Heart right ventricle (tissue), 16 donors: ENCODE measurements at regions not wholly inside any gene's neighbourhood (a gene's known extent, or its start where the extent isn't known, plus 50 kb on each side); places are given as distances from the start of the nearest gene placed in this dataset.

Experiments
- ATAC-seq, 8 donors: fragments of 200-7000 bp; cut with Tn5 transposase; one replicate each; pipeline ENCODE4 v1.9.1; 2020; ENCODE audit warnings: mild to moderate bottlenecking in 8 of 8, moderate library complexity in 8 of 8, moderate number of reproducible peaks in 1 of 8
- DNase-seq, 2 donors: peaks; one replicate each; pipeline ENCODE4 v3.0.0-alpha.2; 2020
- H3K27ac ChIP-seq, 10 donors: fragments of 200-600 bp; sonication (generic) in 2 of 10; one replicate each; pipeline versions ENCODE4 v1.5.0 to v1.8.0; 2020 to 2022; ENCODE audit warnings: mild to moderate bottlenecking in 3 of 10
- H3K27me3 ChIP-seq, 7 donors: fragments of 200-600 bp; one replicate each; pipeline ENCODE4 v1.8.0; 2021 to 2022; ENCODE audit warnings: mild to moderate bottlenecking in 2 of 7
- H3K36me3 ChIP-seq, 9 donors: fragments of 200-600 bp; sonication (generic) in 1 of 9; one replicate each; pipeline versions ENCODE4 v1.5.0 to v1.8.0; 2020 to 2022; ENCODE audit warnings: mild to moderate bottlenecking in 2 of 9
- H3K4me1 ChIP-seq, 9 donors: fragments of 200-600 bp; sonication (generic) in 1 of 9; one replicate each; pipeline versions ENCODE4 v1.5.0 to v1.8.0; 2020 to 2022; ENCODE audit warnings: mild to moderate bottlenecking in 4 of 9
- H3K4me3 ChIP-seq, 10 donors: fragments of 200-600 bp; sonication (generic) in 2 of 10; one replicate each; pipeline versions ENCODE4 v1.5.0 to v1.8.0; 2020 to 2022; ENCODE audit warnings: mild to moderate bottlenecking in 7 of 10, moderate library complexity in 2 of 10
- H3K9me3 ChIP-seq, 11 donors: fragments of 200-600 bp in 10 of 11; sonication (generic) in 2 of 11; one replicate each; pipeline versions ENCODE4 v1.5.0 to v1.8.0; 2013 to 2022; ENCODE audit warnings: mild to moderate bottlenecking in 2 of 11, control low read depth in 1 of 11, moderate library complexity in 1 of 11
- WGBS, 2 donors: extraction: QIAGEN DNeasy Blood & Tissue Kit; methylation state at CpG; one replicate each; pipeline ENCODE4 v1.1.7; 2013; ENCODE audit warnings: inconsistent platforms in 1 of 2; 5-methylcytosine and 5-hydroxymethylcytosine counted together
- intact Hi-C, 10 donors: fragments of 100-400 bp; cut with DNase I; formaldehyde crosslinking; loops; one replicate each; pipeline versions ENCODE4 v1.11.1 to v1.14.2; 2022
- TF ChIP-seq, protein P1 (sequence below), 9 donors: fragments of 200-600 bp; sonication (generic) in 2 of 9; IDR thresholded peaks; one replicate each; pipeline versions ENCODE4 v1.5.0 to v1.8.0; 2021 to 2022; ENCODE audit warnings: antibody characterized with exemption in 9 of 9, mild to moderate bottlenecking in 5 of 9, moderate library complexity in 1 of 9
- donor health status: Arrhythmogenic right ventricular cardiomyopathy.
- donor health status: ischemic (EF 13 %, LVEDD 7.1; RV severe dilation, severe dysfunction).
- donor health status: healthy with polysubstance abuse.
- donor health status: DM: no; HTN: yes; CAD: no.
- donor health status: DM: no; HTN: no; CAD: no.
- donor health status: ischemic (EF 25% LVEDD 6.9; RV normal size, moderate dysfunction).
- donor health status: ischemic (EF 25% LVEDD 5.7; RV mildly dilated, moderate dysfunction).
- donor health status: healthy.
- donor health status: DM: yes; HTN: yes; CAD: no.
- donor health status: Ischemic cardiomyopathy.
- donor health status: ischemic (EF 35%, LVEDD 5.7; RV mildly dilated, moderate dysfunction).
- donor health status: nonischemic (EF 11% LVEDD 7.7; RV severe dilation, severe dysfunction).
- donor health status: DM: yes; HTN: yes; CAD: no.
- donor health status: PGD.
- donor health status: ischemic (EF 29% LVEDD 5.4; RV normal size, mild dysfunction).
- donor health status: nonischemic (EF 23%, LVEDD 6.1; RV moderate dilation, normal function).

DNA sequence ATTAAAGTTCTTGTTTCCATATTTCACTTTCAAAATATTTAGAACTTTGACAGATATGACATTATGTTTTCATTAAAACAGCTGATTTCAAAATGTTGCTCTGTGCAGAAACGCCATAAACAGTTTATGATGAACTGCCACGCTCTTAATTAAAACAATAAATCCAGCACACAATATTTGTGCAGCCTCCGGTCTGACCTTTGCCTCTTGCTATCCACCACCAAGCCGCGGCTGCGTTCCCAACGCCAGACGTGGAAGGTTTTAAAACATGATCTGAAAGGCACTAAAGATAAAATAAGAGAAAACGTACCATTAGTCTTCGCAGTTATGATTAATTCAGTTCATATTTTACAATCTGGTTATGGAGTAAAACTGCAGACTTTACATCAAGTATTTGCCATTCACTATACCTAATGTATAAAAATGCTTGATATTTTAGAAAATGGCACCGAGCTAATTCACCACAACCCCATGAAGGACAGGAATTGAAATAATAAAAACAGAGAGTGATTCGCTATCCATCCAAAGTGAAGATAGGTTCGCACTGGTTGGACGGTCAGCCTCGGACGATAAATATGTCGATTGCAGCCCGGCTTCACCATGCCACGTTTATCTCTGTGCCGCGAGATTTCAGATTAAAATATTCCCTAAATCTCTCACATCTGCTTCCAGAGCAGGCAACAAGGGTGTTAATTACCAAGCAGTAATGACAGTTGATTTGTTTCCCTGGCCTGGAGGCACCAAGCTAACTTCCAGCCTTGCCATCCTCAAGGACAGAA, 103.3 kb upstream of the ZNF507 start:
- no peak overlapping the region for H3K27ac ChIP-seq
- ATAC-seq (no peak), DNase-seq (no peak)
- peaks cover 0 to 22% (median 8%) of the 10 kb centered on the region in 7 donors for H3K27me3 ChIP-seq
- H3K4me3 ChIP-seq, result no peak overlapping the region
- H3K9me3 ChIP-seq, result peaks cover 0 to 3% (median 0%) of the 10 kb centered on the region in 11 donors
- no peaks in the 10 kb centered on the region for H3K4me1 ChIP-seq
- TF ChIP-seq, protein P1, sequence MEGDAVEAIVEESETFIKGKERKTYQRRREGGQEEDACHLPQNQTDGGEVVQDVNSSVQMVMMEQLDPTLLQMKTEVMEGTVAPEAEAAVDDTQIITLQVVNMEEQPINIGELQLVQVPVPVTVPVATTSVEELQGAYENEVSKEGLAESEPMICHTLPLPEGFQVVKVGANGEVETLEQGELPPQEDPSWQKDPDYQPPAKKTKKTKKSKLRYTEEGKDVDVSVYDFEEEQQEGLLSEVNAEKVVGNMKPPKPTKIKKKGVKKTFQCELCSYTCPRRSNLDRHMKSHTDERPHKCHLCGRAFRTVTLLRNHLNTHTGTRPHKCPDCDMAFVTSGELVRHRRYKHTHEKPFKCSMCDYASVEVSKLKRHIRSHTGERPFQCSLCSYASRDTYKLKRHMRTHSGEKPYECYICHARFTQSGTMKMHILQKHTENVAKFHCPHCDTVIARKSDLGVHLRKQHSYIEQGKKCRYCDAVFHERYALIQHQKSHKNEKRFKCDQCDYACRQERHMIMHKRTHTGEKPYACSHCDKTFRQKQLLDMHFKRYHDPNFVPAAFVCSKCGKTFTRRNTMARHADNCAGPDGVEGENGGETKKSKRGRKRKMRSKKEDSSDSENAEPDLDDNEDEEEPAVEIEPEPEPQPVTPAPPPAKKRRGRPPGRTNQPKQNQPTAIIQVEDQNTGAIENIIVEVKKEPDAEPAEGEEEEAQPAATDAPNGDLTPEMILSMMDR (IDR thresholded peaks at IDR 0.05), result no peak
- H3K36me3 ChIP-seq, result no peaks in the 10 kb centered on the region
- WGBS, 2 donors, result 85 to 87% methylated on average over 21 of the region's 21 CpGs
- intact Hi-C loops, result no loop called here

DNA sequence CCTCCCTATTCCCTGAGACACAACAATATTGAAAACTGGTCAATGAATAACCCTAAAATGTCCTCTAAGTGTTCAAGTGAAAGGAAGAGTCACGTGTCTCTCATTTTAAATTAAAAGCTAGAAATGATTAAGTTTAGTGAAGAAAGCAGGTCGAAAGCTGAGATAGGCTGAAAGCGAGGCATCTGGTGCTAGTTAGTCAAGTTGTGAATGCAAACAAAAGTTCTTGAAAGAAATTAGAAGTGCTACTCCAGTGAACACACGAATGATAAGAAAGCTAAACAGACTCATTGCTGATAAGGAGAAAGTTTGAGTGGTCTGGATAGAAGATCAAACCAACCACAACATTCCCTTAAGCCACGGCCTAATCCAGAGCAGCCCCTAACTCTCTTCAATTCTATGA, 99.4 kb upstream of the ZNF507 start:
- WGBS, 2 donors, result 22% methylated on average over 5 of the region's 5 CpGs
- Histone ChIP-seq H3K4me1 (no peaks in the 10 kb centered on the region), H3K27ac (no peak overlapping the region), H3K9me3 (peaks cover 0 to 6% (median 0%) of the 10 kb centered on the region in 11 donors), H3K27me3 (peaks cover 0 to 20% (median 0%) of the 10 kb centered on the region in 7 donors), H3K36me3 (no peaks in the 10 kb centered on the region), H3K4me3 (no peak overlapping the region)
- intact Hi-C loops, result no loop called here
- DNase-seq (no peak), ATAC-seq (no peak)
- TF ChIP-seq, protein P1 (IDR thresholded peaks at IDR 0.05), result no peak

DNA sequence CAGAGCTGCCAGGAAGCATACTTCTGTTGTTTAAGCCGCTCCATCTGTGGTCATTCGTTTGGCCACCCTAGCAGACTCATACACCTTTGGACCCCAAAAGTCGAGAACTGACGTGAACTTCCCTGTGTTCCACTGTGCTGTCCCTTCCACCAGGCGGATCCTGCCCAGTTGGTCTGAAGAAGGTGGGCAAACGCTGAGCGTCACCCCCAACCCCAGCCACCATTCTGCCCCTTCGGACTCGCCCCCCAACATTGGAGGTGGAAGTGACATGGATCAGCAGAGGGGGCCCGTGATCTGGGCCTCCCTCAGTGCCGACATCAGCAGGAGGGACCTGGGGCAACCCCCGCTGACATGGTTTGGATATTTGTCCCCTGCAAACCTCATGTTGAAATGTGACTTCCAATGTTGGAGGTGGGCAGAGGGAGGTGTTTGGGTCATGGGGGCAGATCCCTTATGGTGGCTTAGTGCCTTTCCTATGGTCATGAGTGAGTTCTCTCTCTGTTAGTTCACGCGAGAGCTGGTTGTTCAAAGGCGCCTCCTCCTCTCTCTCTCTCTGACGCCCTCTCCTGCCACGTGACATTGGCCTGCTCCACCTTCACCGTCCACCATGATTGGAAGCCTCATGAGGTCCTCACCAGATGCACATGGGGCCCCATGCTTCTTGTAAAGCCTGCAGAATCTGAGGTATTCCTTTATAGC, 93.6 kb upstream of the ZNF507 start:
- Histone ChIP-seq H3K9me3 (peaks cover 0 to 6% (median 0%) of the 10 kb centered on the region in 11 donors), H3K27me3 (peaks cover 0 to 41% (median 16%) of the 10 kb centered on the region in 7 donors), H3K4me3 (no peak overlapping the region), H3K4me1 (no peaks in the 10 kb centered on the region), H3K36me3 (no peaks in the 10 kb centered on the region), H3K27ac (no peak overlapping the region)
- 85 to 90% methylated on average over 18 of the region's 18 CpGs for WGBS, 2 donors
- DNase-seq, result no peak
- TF ChIP-seq, protein P1 (IDR thresholded peaks at IDR 0.05), result no peak
- ATAC-seq, result no peak
- intact Hi-C loops, result no loop called here

DNA sequence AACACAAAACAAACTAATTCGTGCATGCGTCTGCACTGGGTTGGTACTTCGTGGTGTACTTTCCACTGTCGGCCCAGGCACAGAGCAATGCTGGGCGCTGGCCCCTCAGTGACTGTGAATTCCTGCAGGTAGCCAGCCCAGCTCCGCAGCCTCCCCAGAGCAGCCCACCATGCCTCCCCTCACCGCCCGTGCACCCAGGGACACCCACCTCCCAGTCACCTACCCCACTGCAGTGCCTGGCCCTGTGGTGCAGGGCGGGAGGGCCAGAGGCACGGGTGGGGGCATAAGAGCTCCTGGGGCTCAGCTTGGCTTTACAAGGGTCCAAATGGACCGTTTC, 93.1 kb upstream of the ZNF507 start:
- Histone ChIP-seq H3K9me3 (peaks cover 0 to 1% (median 0%) of the 10 kb centered on the region in 11 donors), H3K36me3 (no peaks in the 10 kb centered on the region), H3K27me3 (peaks cover 0 to 42% (median 20%) of the 10 kb centered on the region in 7 donors), H3K4me1 (no peaks in the 10 kb centered on the region), H3K27ac (no peak overlapping the region), H3K4me3 (no peak overlapping the region)
- 75 to 92% methylated on average over 11 of the region's 11 CpGs for WGBS, 2 donors
- DNase-seq (no peak), ATAC-seq (no peak)
- TF ChIP-seq, protein P1 (IDR thresholded peaks at IDR 0.05), result no peak
- intact Hi-C loops, result no loop called here
